ENCODE measurements at regions not wholly inside any gene's neighbourhood (a gene's known extent, or its start where the extent isn't known, plus 50 kb on each side); places are given as distances from the start of the nearest gene placed in this dataset.

- H3K4me3 ChIP-seq (ENCODE audit: low read depth, low read length): no peak overlapping the region
- TF ChIP-seq CTCF (IDR thresholded peaks at IDR 0.05; ENCODE audit: insufficient read depth, low read depth, low read length): no peak
- DNase-seq (ENCODE audit: low read depth): no peak
Measured at GRCh38 chr6:165861226-165861625, 198.2 kb upstream of the PDE10A start.

GRCh38 chr6:165858586-165858985 is 195.5 kb upstream of the PDE10A start:
- peak; percentile 41 for TF ChIP-seq CTCF (IDR thresholded peaks at IDR 0.05; ENCODE audit: insufficient read depth, low read depth, low read length)
- H3K4me3 ChIP-seq (ENCODE audit: low read depth, low read length): no peak overlapping the region
- DNase-seq (ENCODE audit: low read depth): peak; percentile 41

GRCh38 chr6:165855856-165856255 is 192.8 kb upstream of the PDE10A start:
- TF ChIP-seq CTCF (IDR thresholded peaks at IDR 0.05; ENCODE audit: insufficient read depth, low read depth, low read length): no peak
- no peak for DNase-seq (ENCODE audit: low read depth)
- H3K4me3 ChIP-seq (ENCODE audit: low read depth, low read length): no peak overlapping the region

- no peak for DNase-seq (ENCODE audit: low read depth)
- no peak for TF ChIP-seq CTCF (IDR thresholded peaks at IDR 0.05; ENCODE audit: insufficient read depth, low read depth, low read length)
- H3K4me3 ChIP-seq (ENCODE audit: low read depth, low read length): no peak overlapping the region
Measured at GRCh38 chr6:165854863-165855593, 192.0 kb upstream of the PDE10A start.

- H3K4me3 ChIP-seq (ENCODE audit: low read depth, low read length): no peak overlapping the region
- no peak for DNase-seq (ENCODE audit: low read depth)
- no peak for TF ChIP-seq CTCF (IDR thresholded peaks at IDR 0.05; ENCODE audit: insufficient read depth, low read depth, low read length)
Measured at GRCh38 chr6:165854061-165854862, 191.2 kb upstream of the PDE10A start.

GRCh38 chr6:165852676-165853075 is 189.6 kb upstream of the PDE10A start:
- H3K4me3 ChIP-seq (ENCODE audit: low read depth, low read length): no peak overlapping the region
- TF ChIP-seq CTCF (IDR thresholded peaks at IDR 0.05; ENCODE audit: insufficient read depth, low read depth, low read length): no peak
- DNase-seq (ENCODE audit: low read depth): no peak

All from fibroblast of villous mesenchyme (primary cell).